Mesothelial cell of epicardium (in vitro differentiated cells): ENCODE measurements at regions not wholly inside any gene's neighbourhood (a gene's known extent, or its start where the extent isn't known, plus 50 kb on each side); places are given as distances from the start of the nearest gene placed in this dataset.

Experiments used
- DNase-seq, 2 experiments: peaks; one replicate each; pipeline ENCODE4 v3.0.0; 2021; ENCODE audit warnings: low spot score in 2 of 2; ENCODE audit not compliant: unreplicated experiment in 2 of 2
- H3K27ac Mint-ChIP-seq: 2 replicates; pipeline ENCODE4 v1.8.0; 2021; ENCODE audit warnings: mixed read lengths
- H3K27me3 Mint-ChIP-seq: 2 replicates; pipeline ENCODE4 v1.8.0; 2021; ENCODE audit warnings: low read depth, mixed read lengths
- H3K36me3 Mint-ChIP-seq: 2 replicates; pipeline ENCODE4 v1.8.0; 2021; ENCODE audit warnings: mixed read lengths
- H3K4me1 Mint-ChIP-seq: 2 replicates; pipeline ENCODE4 v1.8.0; 2021; ENCODE audit warnings: mixed read lengths
- H3K4me3 Mint-ChIP-seq: 2 replicates; pipeline ENCODE4 v1.8.0; 2021; ENCODE audit warnings: mild to moderate bottlenecking, moderate library complexity, mixed read lengths
- H3K9me3 Mint-ChIP-seq: 2 replicates; pipeline ENCODE4 v1.8.0; 2021; ENCODE audit warnings: mixed read lengths
- TF ChIP-seq, protein P1 (sequence below): fragments of 200-600 bp; sonication (generic); IDR thresholded peaks from one replicate; pipeline ENCODE4 v1.5.0; 2021; ENCODE audit warnings: antibody characterized with exemption; ENCODE audit not compliant: unreplicated experiment

DNA sequence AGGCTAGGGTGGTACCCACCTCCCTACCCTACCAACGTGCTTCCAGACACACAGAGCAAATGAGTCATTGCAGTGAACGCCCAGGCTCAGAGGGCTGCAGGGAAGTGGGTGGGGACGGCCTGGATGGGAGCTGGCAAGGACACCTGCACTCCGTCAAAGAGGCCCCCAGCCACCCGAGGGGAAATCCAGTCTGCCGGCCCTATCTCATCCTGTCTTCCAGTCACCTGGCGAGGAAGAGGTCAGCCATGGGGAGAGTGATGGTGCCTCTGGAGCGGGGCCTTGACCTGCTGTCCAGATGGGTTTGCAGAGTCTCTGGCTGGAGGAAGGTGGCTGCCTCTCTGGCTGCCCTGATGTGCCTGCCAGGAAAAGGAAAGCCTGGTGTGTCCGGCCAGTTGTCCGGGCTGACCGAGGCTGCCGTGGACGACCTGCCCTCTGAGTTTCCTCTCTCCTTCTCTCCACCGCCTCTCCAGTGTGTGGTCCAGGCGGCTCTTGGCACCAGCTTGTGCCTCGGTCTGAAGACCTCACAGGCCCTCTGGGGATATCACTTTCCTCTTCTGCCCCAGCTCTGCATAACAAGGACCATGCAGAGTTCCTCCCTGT is 209.7 kb upstream of the COPS8 start:
- H3K27ac Mint-ChIP-seq = no peak overlapping the region
- H3K36me3 Mint-ChIP-seq = peaks cover under 1% of the 10 kb centered on the region
- TF ChIP-seq, protein P1, sequence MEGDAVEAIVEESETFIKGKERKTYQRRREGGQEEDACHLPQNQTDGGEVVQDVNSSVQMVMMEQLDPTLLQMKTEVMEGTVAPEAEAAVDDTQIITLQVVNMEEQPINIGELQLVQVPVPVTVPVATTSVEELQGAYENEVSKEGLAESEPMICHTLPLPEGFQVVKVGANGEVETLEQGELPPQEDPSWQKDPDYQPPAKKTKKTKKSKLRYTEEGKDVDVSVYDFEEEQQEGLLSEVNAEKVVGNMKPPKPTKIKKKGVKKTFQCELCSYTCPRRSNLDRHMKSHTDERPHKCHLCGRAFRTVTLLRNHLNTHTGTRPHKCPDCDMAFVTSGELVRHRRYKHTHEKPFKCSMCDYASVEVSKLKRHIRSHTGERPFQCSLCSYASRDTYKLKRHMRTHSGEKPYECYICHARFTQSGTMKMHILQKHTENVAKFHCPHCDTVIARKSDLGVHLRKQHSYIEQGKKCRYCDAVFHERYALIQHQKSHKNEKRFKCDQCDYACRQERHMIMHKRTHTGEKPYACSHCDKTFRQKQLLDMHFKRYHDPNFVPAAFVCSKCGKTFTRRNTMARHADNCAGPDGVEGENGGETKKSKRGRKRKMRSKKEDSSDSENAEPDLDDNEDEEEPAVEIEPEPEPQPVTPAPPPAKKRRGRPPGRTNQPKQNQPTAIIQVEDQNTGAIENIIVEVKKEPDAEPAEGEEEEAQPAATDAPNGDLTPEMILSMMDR = no peak
- H3K27me3 Mint-ChIP-seq = no peaks in the 10 kb centered on the region
- no peak overlapping the region for H3K4me3 Mint-ChIP-seq
- peaks cover 58% of the 10 kb centered on the region for H3K4me1 Mint-ChIP-seq
- DNase-seq = no peak
- peaks cover 2% of the 10 kb centered on the region for H3K9me3 Mint-ChIP-seq

DNA sequence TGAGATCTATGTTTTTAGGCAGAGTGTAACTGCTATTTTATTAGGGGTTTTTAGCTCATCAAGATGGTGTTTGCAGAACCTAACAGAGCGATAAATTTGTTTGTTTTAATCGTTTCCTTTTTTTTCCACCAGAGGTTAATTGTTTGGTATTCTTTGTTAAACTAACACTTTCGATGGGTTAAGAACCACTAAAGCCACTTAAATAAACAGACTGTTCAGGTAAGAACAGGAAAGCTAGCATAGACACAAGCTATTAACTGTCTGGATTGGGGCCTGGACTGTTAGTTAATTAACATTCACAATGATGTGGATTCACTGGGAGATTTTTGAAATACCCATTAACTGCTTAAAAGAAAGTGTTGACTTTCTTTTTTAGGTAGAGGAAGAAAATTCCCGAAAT is 209.0 kb upstream of the COPS8 start:
- H3K36me3 Mint-ChIP-seq = peaks cover 2% of the 10 kb centered on the region
- no peak overlapping the region for H3K27ac Mint-ChIP-seq
- peaks cover 52% of the 10 kb centered on the region for H3K4me1 Mint-ChIP-seq
- peaks cover 4% of the 10 kb centered on the region for H3K9me3 Mint-ChIP-seq
- H3K27me3 Mint-ChIP-seq = no peaks in the 10 kb centered on the region
- TF ChIP-seq, protein P1 = no peak
- H3K4me3 Mint-ChIP-seq = no peak overlapping the region
- DNase-seq = no peak

DNA sequence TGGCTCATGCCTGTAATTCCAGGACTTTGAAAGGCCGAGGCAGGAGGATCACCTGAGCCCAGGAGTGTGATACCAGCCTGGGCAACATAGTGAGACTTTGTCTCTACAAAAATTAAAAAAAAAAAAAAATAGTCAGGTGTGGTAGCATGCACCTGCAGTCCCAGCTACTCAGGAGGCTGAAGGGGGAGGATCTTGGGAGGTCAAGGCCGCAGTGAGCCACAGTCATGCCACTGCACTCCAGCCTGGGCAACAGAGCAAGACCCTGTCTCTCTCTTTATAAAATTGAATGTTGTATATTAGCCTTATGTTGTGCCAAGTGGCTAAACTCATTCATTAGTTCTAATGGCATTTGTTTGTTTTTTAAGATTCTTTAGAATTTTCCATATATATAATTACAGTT is 207.7 kb upstream of the COPS8 start:
- no peak overlapping the region for H3K4me3 Mint-ChIP-seq
- no peaks in the 10 kb centered on the region for H3K27me3 Mint-ChIP-seq
- H3K4me1 Mint-ChIP-seq = peaks cover 41% of the 10 kb centered on the region
- no peak for DNase-seq
- TF ChIP-seq, protein P1 = no peak
- no peak overlapping the region for H3K27ac Mint-ChIP-seq
- H3K9me3 Mint-ChIP-seq = peaks cover 14% of the 10 kb centered on the region
- H3K36me3 Mint-ChIP-seq = peaks cover 9% of the 10 kb centered on the region

DNA sequence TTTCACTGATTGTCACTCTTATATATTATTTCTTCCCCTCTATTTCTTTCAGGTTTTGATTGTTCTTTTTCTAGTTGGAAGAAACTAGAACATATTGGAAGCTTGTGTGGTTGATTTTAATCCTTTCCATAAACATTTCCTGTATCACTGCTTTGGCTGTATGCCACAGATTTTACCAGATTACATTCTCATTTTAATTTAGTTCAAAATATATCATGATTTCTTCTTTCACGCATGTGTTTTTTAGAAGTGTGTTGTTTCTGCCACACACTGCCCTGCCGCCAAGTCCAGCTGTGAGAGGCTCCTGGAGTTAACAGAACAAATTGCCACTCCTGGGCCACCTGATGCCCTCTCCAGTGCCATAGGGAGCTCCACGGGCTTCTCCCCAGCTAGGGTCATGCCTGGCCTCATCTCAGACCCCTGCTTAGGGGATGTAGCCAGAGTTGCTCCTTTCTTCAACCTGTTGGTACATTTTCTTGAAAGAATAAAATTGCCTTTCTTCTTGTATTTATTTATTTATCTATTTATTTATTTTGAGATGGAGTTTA is 206.2 kb upstream of the COPS8 start:
- TF ChIP-seq, protein P1 = no peak
- Mint-ChIP-seq H3K27ac (no peak overlapping the region), H3K4me1 (peaks cover 31% of the 10 kb centered on the region), H3K4me3 (no peak overlapping the region), H3K9me3 (peaks cover 18% of the 10 kb centered on the region), H3K36me3 (peaks cover 9% of the 10 kb centered on the region), H3K27me3 (no peaks in the 10 kb centered on the region)
- DNase-seq = no peak

DNA sequence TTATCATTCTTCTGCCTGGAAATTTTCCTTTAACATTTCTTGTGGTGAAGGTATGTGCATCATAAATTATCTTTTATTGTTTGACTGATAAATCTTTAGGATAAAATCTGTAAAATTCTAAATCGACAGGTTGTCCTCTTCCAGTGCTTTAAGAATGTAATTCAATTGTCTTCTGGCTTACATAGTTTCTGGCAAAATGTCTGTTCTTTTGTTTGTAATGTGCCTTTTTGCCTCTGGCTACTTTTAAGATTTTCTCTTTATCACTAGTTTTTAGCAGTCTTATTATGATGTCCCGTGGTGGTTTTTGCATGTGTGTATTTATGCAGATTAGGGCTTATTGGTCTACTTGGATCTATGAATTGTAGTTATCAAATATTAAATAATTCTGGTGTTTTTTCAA is 203.6 kb upstream of the COPS8 start:
- Mint-ChIP-seq H3K9me3 (peaks cover 18% of the 10 kb centered on the region), H3K27me3 (no peaks in the 10 kb centered on the region), H3K27ac (no peak overlapping the region), H3K36me3 (peaks cover 9% of the 10 kb centered on the region), H3K4me1 (peaks cover 13% of the 10 kb centered on the region), H3K4me3 (no peak overlapping the region)
- no peak for DNase-seq
- TF ChIP-seq, protein P1 = no peak

DNA sequence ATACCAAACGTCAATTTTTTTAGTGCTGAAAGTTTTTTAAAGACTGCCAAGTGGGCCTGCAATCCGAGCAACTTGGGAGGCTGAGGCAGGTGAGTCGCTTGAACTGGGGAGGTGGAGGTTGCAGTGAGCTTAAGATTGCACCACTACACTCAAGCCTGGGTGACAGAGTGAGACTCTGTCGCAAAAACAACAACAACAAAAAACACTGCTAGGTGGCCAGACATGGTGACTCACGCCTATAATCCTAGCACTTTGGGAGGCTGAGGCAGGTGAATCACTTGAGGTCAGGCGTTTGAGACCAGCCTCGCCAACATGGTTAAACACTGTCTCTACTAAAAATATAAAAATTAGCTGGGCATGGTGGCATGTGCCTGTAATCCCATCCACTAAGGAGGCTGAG is 202.8 kb upstream of the COPS8 start:
- TF ChIP-seq, protein P1 = no peak
- H3K27ac Mint-ChIP-seq = no peak overlapping the region
- peaks cover 14% of the 10 kb centered on the region for H3K4me1 Mint-ChIP-seq
- peaks cover 18% of the 10 kb centered on the region for H3K9me3 Mint-ChIP-seq
- H3K27me3 Mint-ChIP-seq = no peaks in the 10 kb centered on the region
- DNase-seq = no peak
- H3K4me3 Mint-ChIP-seq = no peak overlapping the region
- peaks cover 9% of the 10 kb centered on the region for H3K36me3 Mint-ChIP-seq
